NCI-H1048 (cell line): ENCODE measurements at regions not wholly inside any gene's neighbourhood (a gene's known extent, or its start where the extent isn't known, plus 50 kb on each side); places are given as distances from the start of the nearest gene placed in this dataset.

Experiments used
- DNase-seq: peaks from one replicate; lab custom pipeline; 2025; lab: John Stamatoyannopoulos, UW

DNA sequence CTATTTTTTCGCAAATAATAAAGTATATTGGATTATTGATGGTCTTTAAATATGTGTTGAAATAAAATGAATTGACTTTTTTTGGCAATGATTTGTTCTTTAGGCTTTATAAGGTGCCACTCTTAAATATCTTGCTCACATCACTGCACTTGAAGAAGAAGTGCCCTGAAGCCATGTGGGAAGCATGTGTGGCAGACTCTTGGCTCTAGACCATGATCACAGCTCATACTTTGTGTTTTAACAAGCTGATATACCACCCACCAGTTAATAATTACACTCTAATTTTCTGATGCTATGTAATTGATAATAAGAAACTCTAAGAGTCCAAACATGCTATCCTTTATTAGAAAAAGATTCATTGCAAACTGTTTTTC, 52.1 kb upstream of the TGFBR2 start:
- no peak for DNase-seq

DNA sequence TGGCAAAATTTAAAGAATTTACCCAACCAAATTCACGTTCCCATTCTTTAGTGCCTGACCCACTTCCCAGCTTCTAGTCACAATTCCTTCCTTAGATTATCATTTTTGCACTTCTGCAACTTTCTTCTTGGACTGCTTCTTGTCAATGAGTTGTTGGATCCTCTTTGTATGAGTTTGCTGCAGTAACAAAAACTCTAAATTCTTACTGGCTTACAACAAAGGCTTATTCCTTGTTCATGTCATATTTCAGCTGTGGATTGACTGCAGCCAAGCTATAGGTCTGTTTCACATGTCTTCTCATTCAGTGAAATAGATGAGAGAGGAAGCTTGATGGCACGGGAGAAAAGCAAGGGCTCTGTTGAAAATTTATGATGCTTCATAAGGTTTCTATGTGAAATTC, 50.4 kb upstream of the TGFBR2 start:
- no peak for DNase-seq
